ENCODE measurements at regions not wholly inside any gene's neighbourhood (a gene's known extent, or its start where the extent isn't known, plus 50 kb on each side); places are given as distances from the start of the nearest gene placed in this dataset.

GRCh38 chr17:33352526-33352925 is 59.4 kb upstream of the ASIC2 start:
- no peak for DNase-seq

DNA sequence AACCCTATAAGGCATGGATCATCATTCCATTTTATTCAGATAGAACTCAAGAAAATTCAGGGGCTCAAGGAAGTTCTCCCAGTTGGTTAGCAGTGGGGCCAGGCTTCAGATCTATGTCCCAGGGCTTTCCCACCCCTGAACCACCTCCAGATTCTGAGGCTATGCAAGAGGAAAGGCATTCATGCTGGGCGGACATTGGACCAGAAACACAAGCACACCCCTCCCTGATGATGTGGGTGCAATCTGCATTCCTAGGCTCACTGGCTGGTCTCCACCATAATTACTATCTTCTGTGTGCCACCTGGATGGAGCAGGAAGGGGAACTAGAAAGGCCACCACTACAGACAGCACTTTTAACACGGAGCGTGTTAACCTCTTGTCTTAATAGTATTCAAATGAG is 63.2 kb upstream of the ASIC2 start:
- DNase-seq, result no peak

DNA sequence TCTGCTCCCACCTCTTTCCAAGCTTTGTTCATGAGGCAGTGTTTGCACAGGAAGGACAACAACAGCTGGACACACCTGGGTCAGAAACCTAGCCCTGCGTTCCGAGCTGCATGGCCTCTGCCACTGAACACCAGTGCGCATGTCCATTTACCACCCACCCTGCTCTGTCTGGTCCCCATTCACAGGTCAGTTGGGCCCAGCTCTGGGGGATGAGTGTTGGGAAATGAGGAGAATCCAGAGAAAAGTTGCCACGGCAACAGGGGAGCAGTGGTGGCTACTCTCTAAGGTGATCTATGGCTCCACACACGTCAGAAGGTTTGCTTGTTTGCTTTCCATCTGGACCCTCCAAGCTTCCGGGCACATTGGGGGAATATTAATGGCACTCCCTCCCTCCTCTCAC is 70.4 kb upstream of the ASIC2 start:
- no peak for DNase-seq

DNA sequence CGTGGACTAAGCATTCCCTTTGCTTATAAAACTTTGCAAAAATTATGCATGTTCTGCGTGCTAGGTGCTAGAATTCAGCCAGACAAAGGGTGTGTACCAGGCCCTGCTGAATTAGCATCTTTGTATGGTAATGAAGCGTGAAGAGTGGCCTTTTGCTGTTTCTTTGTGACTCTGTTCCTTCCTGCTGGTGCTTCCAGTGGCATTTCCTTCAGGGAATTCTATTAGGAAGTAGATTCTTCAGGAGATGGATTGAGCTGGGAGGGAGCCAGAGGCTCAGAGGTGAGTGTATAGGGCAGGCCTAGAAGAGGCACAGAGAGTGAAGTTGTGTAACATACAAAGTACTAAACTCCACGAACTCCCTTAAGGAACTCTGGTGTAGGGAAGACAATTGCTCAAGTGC is 73.9 kb upstream of the ASIC2 start:
- DNase-seq, result no peak

GRCh38 chr17:33369149-33369548 is 76.1 kb upstream of the ASIC2 start:
- DNase-seq, result no peak

GRCh38 chr17:33369876-33370275 is 76.8 kb upstream of the ASIC2 start:
- DNase-seq, result no peak

DNA sequence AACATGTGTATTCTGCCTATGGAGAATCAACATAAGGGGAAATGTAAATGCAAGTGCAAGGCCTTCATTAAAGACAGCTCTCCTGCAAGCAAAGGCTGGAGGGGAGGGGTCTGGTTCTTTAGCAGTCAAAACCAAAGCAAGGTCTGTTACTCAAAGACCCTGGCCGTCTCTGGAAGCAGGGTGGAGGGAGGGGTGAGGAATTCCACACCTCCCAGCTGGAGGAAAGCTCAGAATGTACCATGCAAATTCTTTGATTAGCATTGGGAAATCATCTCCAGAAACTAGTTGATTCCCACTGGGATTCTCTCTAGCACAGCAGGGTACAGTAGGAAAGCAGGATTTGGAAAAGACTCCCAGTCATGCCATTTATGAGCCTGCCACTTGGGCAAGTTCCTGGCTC is 77.3 kb upstream of the ASIC2 start:
- DNase-seq, result no peak

- no peak for DNase-seq
Measured at GRCh38 chr17:33371377-33371776, 78.3 kb upstream of the ASIC2 start.

- DNase-seq, result no peak
Measured at GRCh38 chr17:33373273-33373672, 80.2 kb upstream of the ASIC2 start.

DNA sequence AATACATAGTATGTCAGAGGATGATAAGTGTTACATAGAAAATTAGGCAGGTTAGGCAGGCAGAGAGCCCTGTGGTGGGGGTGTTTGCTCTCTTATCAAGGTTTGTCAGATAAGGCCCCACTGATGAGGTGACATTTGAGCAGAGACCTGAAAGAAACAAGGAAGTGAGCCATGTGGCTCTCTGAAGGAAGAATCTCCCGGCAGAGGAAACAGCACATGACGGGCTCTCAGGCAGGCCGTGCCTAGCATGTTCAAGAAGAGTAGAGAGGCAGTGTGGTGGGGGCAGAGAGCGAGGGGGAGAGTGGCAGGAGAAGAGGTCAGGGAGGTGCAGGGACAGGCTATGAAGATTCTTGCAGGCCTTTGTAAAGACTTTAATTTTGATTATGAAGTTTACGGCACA is 82.0 kb upstream of the ASIC2 start:
- DNase-seq, result no peak

DNA sequence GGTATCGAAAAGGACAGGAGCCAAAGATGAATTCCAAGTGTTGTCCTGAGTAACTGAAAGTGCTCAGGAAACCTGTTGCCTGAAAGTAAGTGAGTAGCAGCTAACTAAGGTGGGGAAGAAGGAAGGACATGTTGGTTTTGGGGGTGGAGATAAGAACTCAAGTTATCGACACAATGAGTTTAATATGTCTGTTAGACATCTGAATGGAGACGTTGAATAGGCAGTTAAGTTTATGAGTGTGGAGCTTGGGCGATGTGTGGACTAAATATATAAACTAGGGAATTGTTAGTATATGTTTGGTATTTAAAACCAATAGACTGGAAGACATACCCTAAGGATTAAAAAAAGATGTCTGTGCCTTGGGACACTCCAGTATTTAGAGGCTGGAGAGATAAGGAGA is 82.7 kb upstream of the ASIC2 start:
- DNase-seq, result no peak

GRCh38 chr17:33377837-33378595 is 84.9 kb upstream of the ASIC2 start:
- DNase-seq, result no peak

- no peak for DNase-seq
Measured at GRCh38 chr17:33381201-33381600, 88.1 kb upstream of the ASIC2 start.

DNA sequence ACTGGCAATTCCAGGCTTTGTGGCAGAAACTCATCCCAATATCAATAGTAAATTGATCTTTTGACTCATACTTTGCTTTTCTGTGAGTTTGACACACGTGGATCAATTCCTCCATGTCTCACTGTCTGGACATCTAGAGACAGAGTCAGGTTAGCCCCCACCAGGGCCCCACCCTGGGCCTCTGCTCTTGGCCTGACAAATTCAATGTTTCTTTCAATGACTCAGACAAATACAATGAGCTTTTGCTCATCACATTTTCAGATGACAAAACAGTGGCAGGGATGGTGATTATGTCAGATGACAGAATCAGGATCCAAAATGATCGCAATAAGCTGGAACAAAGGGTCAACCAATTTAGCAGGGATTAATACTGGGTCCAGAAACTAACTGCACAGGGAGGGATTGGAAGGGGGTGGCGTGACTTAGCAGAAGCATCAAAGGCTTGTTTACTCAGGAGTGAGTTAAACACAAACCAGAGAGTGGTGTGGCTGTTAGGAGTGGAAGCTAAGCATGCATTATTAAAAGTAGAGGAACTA is 90.5 kb upstream of the ASIC2 start:
- no peak for DNase-seq

GRCh38 chr17:33385133-33385532 is 92.0 kb upstream of the ASIC2 start:
- no peak for DNase-seq

- no peak for DNase-seq
Measured at GRCh38 chr17:33385713-33386112, 92.6 kb upstream of the ASIC2 start.

GRCh38 chr17:33387406-33387805 is 94.3 kb upstream of the ASIC2 start:
- no peak for DNase-seq

- no peak for DNase-seq
Measured at GRCh38 chr17:33389504-33390135, 96.5 kb upstream of the ASIC2 start.

DNA sequence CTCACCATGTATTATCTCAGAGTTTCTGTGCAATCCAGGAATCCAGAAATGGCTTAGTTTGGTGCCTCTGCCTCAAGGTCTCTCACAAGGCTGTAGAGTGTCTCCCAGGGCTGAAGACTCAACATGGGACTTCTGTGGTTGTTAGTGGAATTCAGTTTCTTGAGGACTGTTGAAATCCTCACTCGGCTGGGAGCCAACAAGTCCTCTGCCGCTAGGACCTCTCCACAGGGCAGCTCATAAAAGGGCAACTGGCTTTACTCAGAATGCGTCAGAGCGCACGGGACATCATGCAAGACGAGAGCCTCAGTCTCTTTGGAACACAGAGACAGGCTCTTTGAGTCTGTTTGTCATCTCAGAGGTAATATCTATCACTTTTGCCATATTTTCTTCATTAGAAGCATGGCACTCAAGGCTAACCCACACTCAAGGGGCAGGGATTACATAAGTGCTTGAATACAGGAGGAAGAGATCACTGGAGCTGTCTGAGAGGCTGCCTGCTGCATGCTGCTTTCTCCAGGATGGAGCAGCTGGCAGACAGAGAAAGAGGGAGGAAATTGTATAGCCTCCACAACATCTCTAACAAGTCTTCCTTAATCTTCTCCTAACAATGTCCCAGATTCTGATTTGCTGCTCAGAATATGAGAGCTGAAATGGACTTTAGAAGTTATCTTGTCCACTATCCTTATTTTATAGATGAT is 97.5 kb upstream of the ASIC2 start:
- no peak for DNase-seq

- no peak for DNase-seq
Measured at GRCh38 chr17:33396818-33397217, 103.7 kb upstream of the ASIC2 start.

- no peak for DNase-seq
Measured at GRCh38 chr17:33398386-33398785, 105.3 kb upstream of the ASIC2 start.

GRCh38 chr17:33401249-33401648 is 108.2 kb upstream of the ASIC2 start:
- DNase-seq, result no peak

- DNase-seq, result no peak
Measured at GRCh38 chr17:33403194-33403593, 110.1 kb upstream of the ASIC2 start.
